DOHH2 (cell line): ENCODE measurements at regions not wholly inside any gene's neighbourhood (a gene's known extent, or its start where the extent isn't known, plus 50 kb on each side); places are given as distances from the start of the nearest gene placed in this dataset.

Source experiments
- H3F3A ChIP-seq: fragments of 200-600 bp; sonication (generic), shearing (Covaris generic); 2 replicates; pipeline ENCODE4 v1.6.0; 2016; ENCODE audit warnings: antibody characterized with exemption, mild to moderate bottlenecking; ENCODE audit not compliant: control insufficient read depth, insufficient read depth
- H3K27ac ChIP-seq: fragments of 200-600 bp; sonication (generic); 2 replicates; pipeline ENCODE4 v1.5.1; 2014; ENCODE audit warnings: low read depth, mild to moderate bottlenecking, low read length, moderate library complexity
- H3K27me3 ChIP-seq: fragments of 200-600 bp; sonication (generic); 2 replicates; pipeline ENCODE4 v1.6.1; 2014; ENCODE audit warnings: mild to moderate bottlenecking, low read length, mixed read lengths; ENCODE audit not compliant: control insufficient read depth
- H3K36me3 ChIP-seq: fragments of 200-600 bp; sonication (generic); 2 replicates; pipeline ENCODE4 v1.6.1; 2014; ENCODE audit warnings: mild to moderate bottlenecking, low read length, moderate library complexity, mixed read lengths; ENCODE audit not compliant: control insufficient read depth
- H3K4me1 ChIP-seq: fragments of 200-600 bp; sonication (generic); 2 replicates; pipeline ENCODE4 v1.6.1; 2014; ENCODE audit warnings: mild to moderate bottlenecking, low read length, mixed read lengths; ENCODE audit not compliant: control insufficient read depth
- H3K4me2 ChIP-seq: fragments of 200-600 bp; sonication (generic); 2 replicates; pipeline ENCODE4 v1.6.0; 2014; ENCODE audit warnings: mild to moderate bottlenecking, low read length, moderate library complexity
- H3K4me3 ChIP-seq: fragments of 200-600 bp; sonication (generic); 2 replicates; pipeline ENCODE4 v1.5.1; 2014; ENCODE audit warnings: mild to moderate bottlenecking, low read length, mixed read lengths
- H3K79me2 ChIP-seq: fragments of 200-600 bp; sonication (generic); 2 replicates; pipeline ENCODE4 v1.6.1; 2014; ENCODE audit warnings: mild to moderate bottlenecking, low read length, mixed read lengths; ENCODE audit not compliant: control insufficient read depth
- H3K9me2 ChIP-seq: fragments of 200-600 bp; sonication (generic); replicated peaks from 2 replicates; pipeline ENCODE4 v1.6.1; 2014; ENCODE audit warnings: mild to moderate bottlenecking, low read length, mixed read lengths; ENCODE audit not compliant: control insufficient read depth
- H3K9me3 ChIP-seq: fragments of 200-600 bp; sonication (generic); 2 replicates; pipeline ENCODE4 v1.6.1; 2014; ENCODE audit warnings: antibody characterized with exemption, low read length, mixed read lengths; ENCODE audit not compliant: control insufficient read depth, insufficient read depth
- H4K20me1 ChIP-seq: fragments of 200-600 bp; sonication (generic); 2 replicates; pipeline ENCODE4 v1.6.0; 2014; ENCODE audit warnings: low read depth, mild to moderate bottlenecking, antibody characterized with exemption, low read length, moderate library complexity; ENCODE audit not compliant: control insufficient read depth, insufficient read depth
- CTCF ChIP-seq: fragments of 200-600 bp; sonication (generic); IDR thresholded peaks from one replicate; pipeline ENCODE4 v1.5.1; 2014; ENCODE audit warnings: antibody characterized with exemption, mild to moderate bottlenecking, low read depth, low read length; ENCODE audit not compliant: poor library complexity, severe bottlenecking
- EZH2phosphoT487 ChIP-seq: fragments of 200-600 bp; sonication (generic); IDR thresholded peaks from 2 replicates; pipeline ENCODE4 v1.6.1; 2017; ENCODE audit warnings: borderline replicate concordance, mild to moderate bottlenecking, antibody characterized with exemption, low read length, moderate library complexity, mixed read lengths

GRCh38 chr10:60522617-60523016, 132.9 kb upstream of the ANK3 start:
- H3F3A ChIP-seq: no peaks in the 10 kb centered on the region
- H3K27ac ChIP-seq: no peak overlapping the region
- H3K27me3 ChIP-seq: peaks cover 6% of the 10 kb centered on the region; the same call in 1 of the 2 replicates
- no peak overlapping the region for H3K4me2 ChIP-seq
- H3K9me2 ChIP-seq: no peaks in the 10 kb centered on the region
- no peaks in the 10 kb centered on the region for H3K79me2 ChIP-seq
- H3K4me1 ChIP-seq: no peaks in the 10 kb centered on the region
- no peaks in the 10 kb centered on the region for H4K20me1 ChIP-seq
- no peaks in the 10 kb centered on the region for H3K36me3 ChIP-seq
- H3K4me3 ChIP-seq: no peak overlapping the region
- no peaks in the 10 kb centered on the region for H3K9me3 ChIP-seq
- TF ChIP-seq EZH2phosphoT487: no peak
- no peak for TF ChIP-seq CTCF

- Histone ChIP-seq H3K9me3 (no peaks in the 10 kb centered on the region), H3K4me1 (no peaks in the 10 kb centered on the region), H3K36me3 (no peaks in the 10 kb centered on the region), H3K4me3 (no peak overlapping the region), H3K79me2 (no peaks in the 10 kb centered on the region), H3K27me3 (no peaks in the 10 kb centered on the region), H4K20me1 (no peaks in the 10 kb centered on the region), H3F3A (no peaks in the 10 kb centered on the region), H3K4me2 (no peak overlapping the region), H3K27ac (no peak overlapping the region), H3K9me2 (no peaks in the 10 kb centered on the region)
- TF ChIP-seq EZH2phosphoT487 (no peak), CTCF (no peak)
These were observed 132.3 kb upstream of the ANK3 start for GRCh38 chr10:60521974-60522405.

- no peaks in the 10 kb centered on the region for H4K20me1 ChIP-seq
- no peak overlapping the region for H3K4me3 ChIP-seq
- H3K36me3 ChIP-seq: no peaks in the 10 kb centered on the region
- H3K4me1 ChIP-seq: no peaks in the 10 kb centered on the region
- TF ChIP-seq CTCF (no peak), EZH2phosphoT487 (no peak)
- H3K9me3 ChIP-seq: no peaks in the 10 kb centered on the region
- H3K27ac ChIP-seq: no peak overlapping the region
- no peaks in the 10 kb centered on the region for H3K9me2 ChIP-seq
- H3K4me2 ChIP-seq: no peak overlapping the region
- H3F3A ChIP-seq: no peaks in the 10 kb centered on the region
- no peaks in the 10 kb centered on the region for H3K27me3 ChIP-seq
- no peaks in the 10 kb centered on the region for H3K79me2 ChIP-seq
These were observed 129.1 kb upstream of the ANK3 start for GRCh38 chr10:60518745-60519144.

GRCh38 chr10:60517805-60518204, 128.1 kb upstream of the ANK3 start:
- Histone ChIP-seq H3K27ac (no peak overlapping the region), H4K20me1 (no peaks in the 10 kb centered on the region), H3K4me2 (no peak overlapping the region), H3F3A (no peaks in the 10 kb centered on the region), H3K79me2 (no peaks in the 10 kb centered on the region), H3K9me3 (no peaks in the 10 kb centered on the region), H3K27me3 (no peaks in the 10 kb centered on the region), H3K9me2 (no peaks in the 10 kb centered on the region), H3K4me1 (peaks cover 4% of the 10 kb centered on the region), H3K36me3 (no peaks in the 10 kb centered on the region), H3K4me3 (no peak overlapping the region)
- no peak for TF ChIP-seq EZH2phosphoT487
- TF ChIP-seq CTCF: no peak
